Fibroblast of mammary gland (primary cell): ENCODE measurements at regions not wholly inside any gene's neighbourhood (a gene's known extent, or its start where the extent isn't known, plus 50 kb on each side); places are given as distances from the start of the nearest gene placed in this dataset.
"Not testable (repeated sequence)": the region's sequence is repeated elsewhere in the genome, so short reads cannot be mapped to it uniquely, and the experiment has no call there.

Experiments used
- DNase-seq: peaks from one replicate; pipeline ENCODE4 v3.0.0-alpha.2; 2010; ENCODE audit warnings: low read depth
- H3K4me3 ChIP-seq: 2 replicates; pipeline ENCODE4 v1.5.1; 2011; ENCODE audit warnings: low read depth, mild to moderate bottlenecking, low read length, moderate library complexity; ENCODE audit not compliant: control insufficient read depth
- TF ChIP-seq, protein P1 (sequence below): conservative IDR thresholded peaks from 2 replicates; pipeline ENCODE4 v1.5.1; 2011; ENCODE audit warnings: low read depth, low read length, inconsistent platforms; ENCODE audit not compliant: control insufficient read depth, insufficient read depth

DNA sequence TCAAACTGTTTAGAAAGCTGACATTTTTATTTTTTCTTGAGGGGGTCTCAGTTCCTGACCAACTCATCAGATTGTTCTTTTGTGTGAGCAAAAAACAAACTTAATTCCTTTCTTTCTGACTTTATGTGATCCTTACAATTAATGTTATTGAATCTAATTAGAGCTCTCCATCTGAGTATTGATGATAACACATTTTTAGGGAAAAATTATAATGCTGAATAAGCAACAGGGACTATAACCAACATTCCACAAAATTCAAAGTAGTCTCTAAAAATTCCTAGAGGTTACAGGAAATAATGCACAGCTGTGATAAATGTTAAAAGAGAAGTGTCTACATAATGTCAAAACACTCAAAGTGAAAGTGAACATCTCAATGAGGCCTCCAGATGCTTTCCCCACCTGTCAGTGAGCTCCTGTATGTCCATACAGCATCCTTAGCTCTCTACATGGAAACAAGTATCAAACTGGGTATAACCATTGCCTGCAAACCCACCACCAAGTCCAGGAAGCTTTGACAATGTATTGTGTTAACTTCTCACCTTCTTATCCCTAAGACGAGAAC, 786.0 kb upstream of the SLC39A10 start:
- H3K4me3 ChIP-seq, result no peak overlapping the region
- TF ChIP-seq, protein P1, sequence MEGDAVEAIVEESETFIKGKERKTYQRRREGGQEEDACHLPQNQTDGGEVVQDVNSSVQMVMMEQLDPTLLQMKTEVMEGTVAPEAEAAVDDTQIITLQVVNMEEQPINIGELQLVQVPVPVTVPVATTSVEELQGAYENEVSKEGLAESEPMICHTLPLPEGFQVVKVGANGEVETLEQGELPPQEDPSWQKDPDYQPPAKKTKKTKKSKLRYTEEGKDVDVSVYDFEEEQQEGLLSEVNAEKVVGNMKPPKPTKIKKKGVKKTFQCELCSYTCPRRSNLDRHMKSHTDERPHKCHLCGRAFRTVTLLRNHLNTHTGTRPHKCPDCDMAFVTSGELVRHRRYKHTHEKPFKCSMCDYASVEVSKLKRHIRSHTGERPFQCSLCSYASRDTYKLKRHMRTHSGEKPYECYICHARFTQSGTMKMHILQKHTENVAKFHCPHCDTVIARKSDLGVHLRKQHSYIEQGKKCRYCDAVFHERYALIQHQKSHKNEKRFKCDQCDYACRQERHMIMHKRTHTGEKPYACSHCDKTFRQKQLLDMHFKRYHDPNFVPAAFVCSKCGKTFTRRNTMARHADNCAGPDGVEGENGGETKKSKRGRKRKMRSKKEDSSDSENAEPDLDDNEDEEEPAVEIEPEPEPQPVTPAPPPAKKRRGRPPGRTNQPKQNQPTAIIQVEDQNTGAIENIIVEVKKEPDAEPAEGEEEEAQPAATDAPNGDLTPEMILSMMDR, result no peak
- no peak for DNase-seq

GRCh38 chr2:194867328-194867727, 789.7 kb upstream of the SLC39A10 start:
- TF ChIP-seq, protein P1, result peak; percentile 49
- no peak overlapping the region for H3K4me3 ChIP-seq
- peak; percentile 2 for DNase-seq

DNA sequence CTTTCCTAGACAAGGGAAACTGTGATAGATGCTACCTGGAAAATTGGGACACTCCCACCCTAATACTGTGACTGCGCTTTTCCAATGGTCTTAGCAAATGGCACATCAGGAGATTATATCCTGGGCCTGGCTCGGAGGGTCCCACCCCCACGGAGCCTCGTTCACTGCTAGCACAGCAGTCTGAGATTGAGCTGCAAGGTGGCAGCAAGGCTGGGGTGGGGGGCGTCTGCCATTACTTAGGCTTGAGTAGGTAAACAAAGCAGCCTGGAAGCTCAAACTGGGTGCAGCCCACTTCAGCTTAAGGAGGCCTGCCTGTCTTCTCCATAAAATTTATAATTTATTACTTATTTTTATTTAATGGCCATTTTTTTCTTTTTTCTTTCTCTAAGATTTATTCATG, 802.1 kb upstream of the SLC39A10 start:
- no peak for DNase-seq
- TF ChIP-seq, protein P1, result no peak

DNA sequence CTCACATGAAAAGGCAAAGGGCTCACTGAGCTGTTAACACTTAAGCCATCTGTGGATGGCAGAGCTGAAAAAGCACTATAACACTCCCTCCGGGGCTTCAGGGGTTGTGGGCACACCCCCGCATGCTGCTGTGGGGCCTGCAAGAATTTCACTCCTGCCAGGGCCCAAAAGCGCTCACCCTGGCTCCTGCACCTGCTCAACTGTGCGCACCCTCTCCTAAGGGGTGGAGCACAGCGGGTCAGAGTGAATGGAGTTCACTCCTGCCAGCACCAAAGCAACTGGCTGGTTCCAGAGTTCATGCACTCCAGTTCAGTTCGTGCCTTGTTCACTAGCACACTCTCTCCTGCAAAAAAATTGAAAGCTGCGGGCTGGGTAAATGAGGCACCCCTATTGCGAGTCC, 814.2 kb upstream of the SLC39A10 start:
- TF ChIP-seq, protein P1, result no peak

More for the DNA sequence above, 802.1 kb upstream of the SLC39A10 start:
- no peak overlapping the region for H3K4me3 ChIP-seq

GRCh38 chr2:194834371-194834770, 822.7 kb upstream of the SLC39A10 start:
- not testable (repeated sequence) for DNase-seq

More for the DNA sequence above, 814.2 kb upstream of the SLC39A10 start:
- DNase-seq, result no peak
- no peak overlapping the region for H3K4me3 ChIP-seq

GRCh38 chr2:194826241-194826640, 830.8 kb upstream of the SLC39A10 start:
- H3K4me3 ChIP-seq, result no peak overlapping the region
- TF ChIP-seq, protein P1, result no peak
- DNase-seq, result peak; percentile 31

More at GRCh38 chr2:194834371-194834770, 822.7 kb upstream of the SLC39A10 start:
- H3K4me3 ChIP-seq, result not testable (repeated sequence)

GRCh38 chr2:194824450-194824849, 832.6 kb upstream of the SLC39A10 start:
- H3K4me3 ChIP-seq, result no peak overlapping the region
- no peak for DNase-seq
- TF ChIP-seq, protein P1, result no peak
